GM19351 (cell line): ENCODE measurements at regions not wholly inside any gene's neighbourhood (a gene's known extent, or its start where the extent isn't known, plus 50 kb on each side); places are given as distances from the start of the nearest gene placed in this dataset.

Experiments used
- ATAC-seq: cut with Tn5 transposase; IDR thresholded peaks from one replicate; pipeline ENCODE4 v1.9.1; 2021; ENCODE audit warnings: mild to moderate bottlenecking, moderate library complexity; ENCODE audit not compliant: unreplicated experiment

DNA sequence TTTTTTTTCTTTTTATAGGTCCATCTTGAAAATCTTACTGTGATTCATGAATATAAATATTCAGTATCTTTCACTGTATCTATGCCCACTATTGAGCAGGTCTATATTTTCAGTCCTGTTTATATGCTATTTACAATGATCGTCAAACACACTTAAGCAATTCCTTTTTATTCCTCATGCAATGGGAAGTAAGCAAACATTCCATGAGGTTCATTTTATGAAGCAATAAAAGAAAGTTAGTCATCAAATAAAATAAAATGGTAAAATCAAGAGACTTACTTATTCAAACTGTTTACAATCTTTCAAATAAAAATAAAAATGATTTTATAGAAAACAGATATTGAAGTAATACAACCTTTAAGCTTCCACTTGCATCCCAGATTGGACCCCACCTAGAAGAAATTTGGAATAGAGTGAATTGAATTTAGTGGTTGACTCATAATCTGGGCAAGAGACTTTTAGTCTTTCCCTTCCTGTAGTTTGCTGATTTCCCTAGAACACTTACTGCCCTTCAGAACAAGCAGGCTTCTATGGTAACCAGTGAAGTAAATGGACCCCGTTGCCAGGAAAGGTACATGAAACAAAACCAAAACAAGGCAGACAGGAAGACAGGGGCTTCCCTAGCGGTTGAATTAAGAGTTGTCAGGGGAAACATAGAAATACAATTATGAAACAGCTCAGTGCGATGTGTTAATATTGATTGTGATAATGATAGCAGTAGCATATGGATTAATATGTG lies 241.0 kb upstream of the ATP2B1 start:
- peak; percentile 91 for ATAC-seq

GRCh38 chr12:89948271-89949175 lies 239.9 kb upstream of the ATP2B1 start:
- ATAC-seq: no peak

DNA sequence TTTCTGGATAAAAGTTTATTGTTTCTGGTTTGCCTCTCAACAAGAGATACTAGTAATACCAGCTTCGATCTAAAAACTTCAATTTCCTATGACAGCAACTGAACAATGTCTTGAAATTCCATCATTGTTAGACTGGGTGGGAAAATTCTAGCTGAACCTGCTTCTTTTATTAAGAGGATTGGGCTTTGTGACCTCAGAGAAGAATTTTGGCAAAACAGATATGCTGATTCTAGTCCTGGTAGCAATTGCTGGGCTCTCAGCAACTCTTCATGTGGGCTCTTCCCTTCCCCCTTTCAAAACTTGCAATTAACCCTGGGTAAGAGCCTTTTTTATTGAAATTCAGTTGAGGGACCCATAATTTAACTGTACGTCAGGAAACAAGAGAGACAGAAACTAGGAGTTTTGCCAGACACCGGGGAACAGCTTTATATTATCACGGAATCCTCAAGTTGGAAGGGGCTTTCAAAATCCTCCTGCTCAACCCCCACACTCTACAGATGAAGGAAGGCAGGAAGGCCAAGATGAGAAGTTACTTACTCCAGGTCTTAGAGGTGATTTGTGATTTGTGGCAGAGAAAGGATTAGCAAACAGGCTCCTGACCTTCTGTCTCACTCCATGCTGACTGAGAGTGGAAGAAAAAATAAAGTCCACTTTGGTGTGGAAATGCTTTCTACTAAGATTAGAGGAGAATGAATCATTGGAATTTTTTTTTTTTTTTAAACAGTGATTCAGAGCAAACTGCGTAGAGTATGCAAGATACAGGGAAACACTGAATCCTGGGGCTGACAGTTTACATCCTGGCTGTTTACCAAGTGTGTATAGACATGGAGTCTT lies 239.0 kb upstream of the ATP2B1 start:
- no peak for ATAC-seq

DNA sequence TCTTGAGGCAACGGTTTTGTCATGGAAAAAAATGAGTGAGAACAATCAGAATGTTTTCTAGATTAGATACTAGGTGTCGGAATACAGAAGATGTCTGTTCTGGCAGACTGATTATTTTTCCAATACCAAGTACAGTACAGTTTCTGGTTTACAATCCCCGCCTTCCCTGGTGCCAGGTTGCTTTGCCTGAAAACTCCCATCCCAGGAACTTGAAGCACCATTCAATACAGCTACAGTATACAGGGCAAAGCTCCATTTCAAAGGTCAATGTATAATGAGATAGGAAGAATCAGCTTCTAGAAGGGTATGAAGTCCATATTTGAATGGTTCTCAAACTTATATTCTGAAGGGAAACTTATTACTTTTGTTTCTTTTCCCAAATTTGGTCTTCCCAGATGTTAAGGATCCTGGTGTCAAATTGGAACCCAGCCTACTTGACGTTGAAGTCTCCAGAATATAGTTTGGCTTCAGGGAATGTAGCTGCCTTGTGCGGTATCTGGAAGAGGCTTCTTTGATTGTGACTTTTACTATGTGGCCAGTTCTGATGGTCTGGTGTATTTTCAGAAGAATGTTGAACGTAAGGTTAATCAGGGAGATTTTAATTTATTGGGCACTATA lies 238.0 kb upstream of the ATP2B1 start:
- no peak for ATAC-seq

GRCh38 chr12:89945123-89945522 lies 236.5 kb upstream of the ATP2B1 start:
- no peak for ATAC-seq

GRCh38 chr12:89943463-89943862 lies 234.8 kb upstream of the ATP2B1 start:
- no peak for ATAC-seq

- ATAC-seq: no peak
Observed at GRCh38 chr12:89941436-89941835, 232.8 kb upstream of the ATP2B1 start.

GRCh38 chr12:89939522-89940215 lies 231.0 kb upstream of the ATP2B1 start:
- ATAC-seq: no peak

DNA sequence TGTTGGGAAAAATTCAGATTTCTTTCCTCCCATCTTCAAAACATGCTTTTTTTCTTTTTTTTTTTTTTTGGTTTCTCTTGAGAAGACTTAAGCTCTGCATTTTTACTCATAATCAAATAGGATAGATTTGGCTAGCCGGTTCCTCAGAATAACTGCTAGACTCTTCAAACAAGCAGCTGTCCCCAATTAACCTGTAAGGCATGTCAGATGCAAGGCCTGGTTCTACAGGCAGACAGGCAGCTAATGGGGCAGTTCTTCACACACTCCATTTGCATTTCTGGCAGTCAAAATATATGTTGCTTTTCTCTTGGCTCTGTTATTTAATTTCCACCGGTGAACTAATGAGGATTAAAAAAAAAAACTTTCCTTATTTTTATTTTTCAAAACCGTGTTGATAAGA lies 228.0 kb upstream of the ATP2B1 start:
- ATAC-seq: no peak

DNA sequence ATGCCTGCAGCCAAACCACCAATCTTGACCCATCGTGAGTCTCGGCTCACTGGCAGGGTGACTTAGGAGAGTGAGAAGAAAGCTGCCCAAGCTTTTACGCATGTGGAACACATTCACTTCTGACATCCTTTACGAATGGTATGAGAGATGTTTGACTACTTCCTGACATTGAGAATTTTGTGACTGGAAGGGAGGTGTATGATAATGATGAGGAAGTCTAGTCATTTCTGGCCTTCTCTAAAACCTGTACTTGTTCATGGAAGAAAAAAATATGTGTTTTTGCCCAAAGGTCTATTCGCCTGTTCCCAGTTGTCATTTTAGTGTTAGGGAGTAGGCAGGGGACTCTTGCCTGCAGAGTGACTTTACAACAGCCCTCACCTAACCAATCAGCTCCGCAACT lies 227.2 kb upstream of the ATP2B1 start:
- peak; percentile 80 for ATAC-seq

- no peak for ATAC-seq
Observed at GRCh38 chr12:89933911-89934310, 225.3 kb upstream of the ATP2B1 start.

DNA sequence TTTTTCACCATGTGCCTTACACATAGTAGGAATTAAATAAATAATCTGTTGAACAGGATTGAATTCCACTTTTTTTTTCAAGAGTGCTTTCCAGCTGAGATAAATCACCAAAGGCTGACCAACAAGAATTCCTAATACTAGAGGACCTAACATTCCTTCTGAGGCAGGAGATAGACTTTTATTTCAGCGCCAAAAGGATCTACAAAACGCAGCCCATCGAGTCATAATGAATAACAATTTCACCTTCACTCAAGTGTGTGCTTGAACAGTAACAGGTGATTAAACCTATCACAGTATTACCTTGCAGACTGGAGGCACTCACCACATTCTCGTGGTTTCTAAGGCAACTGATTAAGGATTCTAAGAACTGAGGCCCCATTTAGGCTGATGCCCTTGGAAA lies 224.3 kb upstream of the ATP2B1 start:
- no peak for ATAC-seq

GRCh38 chr12:89928467-89928866 lies 219.8 kb upstream of the ATP2B1 start:
- no peak for ATAC-seq

GRCh38 chr12:89927226-89927698 lies 218.6 kb upstream of the ATP2B1 start:
- ATAC-seq: peak; percentile 97

GRCh38 chr12:89924191-89924590 lies 215.6 kb upstream of the ATP2B1 start:
- ATAC-seq: no peak

GRCh38 chr12:89923091-89923490 lies 214.5 kb upstream of the ATP2B1 start:
- ATAC-seq: no peak

- ATAC-seq: no peak
Observed at GRCh38 chr12:89920866-89921265, 212.2 kb upstream of the ATP2B1 start.

DNA sequence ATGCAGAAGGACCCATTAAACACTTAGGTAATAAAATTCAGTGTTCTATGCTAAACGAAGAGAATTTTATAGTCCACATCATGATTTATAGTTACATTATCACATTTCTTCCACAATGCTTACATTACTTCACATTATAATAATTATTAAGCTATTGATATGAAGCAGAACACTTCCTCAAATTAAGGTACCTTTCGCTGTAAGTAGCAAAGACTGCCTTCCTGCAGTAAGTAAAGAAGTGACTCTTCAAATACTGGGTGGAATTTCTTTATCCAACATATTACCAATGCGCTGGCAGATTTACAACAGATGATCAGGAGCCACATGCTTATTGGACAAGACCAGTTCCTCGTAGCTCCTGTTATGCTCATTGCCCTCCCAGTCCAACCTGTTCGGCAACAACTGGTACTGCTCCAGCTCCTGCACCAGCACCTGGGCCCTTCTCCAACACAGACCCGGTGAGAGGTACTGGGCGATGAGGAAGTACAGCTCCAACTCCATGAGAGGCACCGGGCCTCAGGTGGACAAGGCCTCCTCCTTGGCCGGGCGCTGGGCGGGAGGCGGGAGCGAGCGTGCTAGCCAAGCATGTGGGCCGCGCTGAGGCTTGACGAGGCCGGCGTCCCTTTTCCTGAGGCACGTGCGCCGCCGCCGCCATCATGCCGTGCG lies 210.7 kb upstream of the ATP2B1 start:
- no peak for ATAC-seq

DNA sequence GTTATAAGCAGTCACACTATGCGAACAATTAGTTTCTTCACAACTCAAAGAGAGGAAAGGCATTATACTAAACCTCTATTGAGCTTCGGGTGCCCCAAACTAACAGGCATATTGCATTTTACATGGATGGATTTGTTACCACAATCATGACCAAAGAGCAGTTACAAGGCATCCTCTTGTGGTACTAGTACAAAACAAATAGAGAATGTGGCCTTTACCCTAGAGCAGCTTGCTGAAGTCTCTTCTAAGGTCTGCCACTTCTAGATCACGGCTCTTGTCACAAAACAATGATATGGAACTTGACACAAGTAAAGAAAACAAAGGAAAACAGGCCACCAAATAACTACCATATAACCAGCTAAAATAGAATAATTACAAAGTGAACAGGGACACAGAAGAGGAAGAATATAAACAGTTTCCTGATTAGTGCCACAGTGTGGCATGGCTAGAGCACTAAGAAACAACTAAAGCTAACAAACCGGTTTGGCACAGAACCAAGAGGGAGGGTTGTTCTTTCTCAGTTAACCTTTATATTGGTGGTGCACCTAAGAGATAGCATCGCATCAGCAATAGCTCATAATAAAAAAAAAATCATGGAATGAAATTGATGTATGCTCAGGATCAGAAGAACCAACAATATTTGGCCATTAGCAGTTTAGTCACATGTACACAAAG lies 209.7 kb upstream of the ATP2B1 start:
- no peak for ATAC-seq
